ENCODE measurements at regions not wholly inside any gene's neighbourhood (a gene's known extent, or its start where the extent isn't known, plus 50 kb on each side); places are given as distances from the start of the nearest gene placed in this dataset.

- TF ChIP-seq POLR2A (IDR thresholded peaks at IDR 0.05) = no peak
- TF ChIP-seq, protein P1, sequence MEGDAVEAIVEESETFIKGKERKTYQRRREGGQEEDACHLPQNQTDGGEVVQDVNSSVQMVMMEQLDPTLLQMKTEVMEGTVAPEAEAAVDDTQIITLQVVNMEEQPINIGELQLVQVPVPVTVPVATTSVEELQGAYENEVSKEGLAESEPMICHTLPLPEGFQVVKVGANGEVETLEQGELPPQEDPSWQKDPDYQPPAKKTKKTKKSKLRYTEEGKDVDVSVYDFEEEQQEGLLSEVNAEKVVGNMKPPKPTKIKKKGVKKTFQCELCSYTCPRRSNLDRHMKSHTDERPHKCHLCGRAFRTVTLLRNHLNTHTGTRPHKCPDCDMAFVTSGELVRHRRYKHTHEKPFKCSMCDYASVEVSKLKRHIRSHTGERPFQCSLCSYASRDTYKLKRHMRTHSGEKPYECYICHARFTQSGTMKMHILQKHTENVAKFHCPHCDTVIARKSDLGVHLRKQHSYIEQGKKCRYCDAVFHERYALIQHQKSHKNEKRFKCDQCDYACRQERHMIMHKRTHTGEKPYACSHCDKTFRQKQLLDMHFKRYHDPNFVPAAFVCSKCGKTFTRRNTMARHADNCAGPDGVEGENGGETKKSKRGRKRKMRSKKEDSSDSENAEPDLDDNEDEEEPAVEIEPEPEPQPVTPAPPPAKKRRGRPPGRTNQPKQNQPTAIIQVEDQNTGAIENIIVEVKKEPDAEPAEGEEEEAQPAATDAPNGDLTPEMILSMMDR (IDR thresholded peaks at IDR 0.05) = no peak
- TF ChIP-seq POLR2AphosphoS5 (IDR thresholded peaks at IDR 0.05) = no peak
These were observed 190.8 kb upstream of the ADRA1B start for GRCh38 chr5:159725475-159725874.
